ENCODE measurements at regions not wholly inside any gene's neighbourhood (a gene's known extent, or its start where the extent isn't known, plus 50 kb on each side); places are given as distances from the start of the nearest gene placed in this dataset.

DNA sequence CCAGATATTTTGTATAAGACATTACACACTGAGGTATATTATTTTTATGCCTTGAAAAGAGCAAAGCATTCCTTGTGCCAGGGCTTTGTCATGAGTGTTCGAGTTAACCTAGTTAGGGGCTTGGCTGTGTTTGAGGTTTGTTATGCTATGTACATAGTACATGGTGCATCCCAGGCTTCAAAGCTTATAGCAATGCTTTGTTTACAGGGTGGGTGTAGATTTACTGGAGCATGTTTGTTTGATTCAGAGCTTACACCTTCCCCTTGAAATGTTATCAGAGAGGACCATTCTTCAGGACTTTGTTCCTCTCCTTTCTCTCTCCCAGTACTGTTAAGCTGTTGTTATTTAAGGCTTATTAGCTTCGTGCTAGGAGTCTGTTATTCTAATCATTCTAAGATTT is 738.7 kb upstream of the LRRTM4 start (continued):
- TF ChIP-seq, protein P1, sequence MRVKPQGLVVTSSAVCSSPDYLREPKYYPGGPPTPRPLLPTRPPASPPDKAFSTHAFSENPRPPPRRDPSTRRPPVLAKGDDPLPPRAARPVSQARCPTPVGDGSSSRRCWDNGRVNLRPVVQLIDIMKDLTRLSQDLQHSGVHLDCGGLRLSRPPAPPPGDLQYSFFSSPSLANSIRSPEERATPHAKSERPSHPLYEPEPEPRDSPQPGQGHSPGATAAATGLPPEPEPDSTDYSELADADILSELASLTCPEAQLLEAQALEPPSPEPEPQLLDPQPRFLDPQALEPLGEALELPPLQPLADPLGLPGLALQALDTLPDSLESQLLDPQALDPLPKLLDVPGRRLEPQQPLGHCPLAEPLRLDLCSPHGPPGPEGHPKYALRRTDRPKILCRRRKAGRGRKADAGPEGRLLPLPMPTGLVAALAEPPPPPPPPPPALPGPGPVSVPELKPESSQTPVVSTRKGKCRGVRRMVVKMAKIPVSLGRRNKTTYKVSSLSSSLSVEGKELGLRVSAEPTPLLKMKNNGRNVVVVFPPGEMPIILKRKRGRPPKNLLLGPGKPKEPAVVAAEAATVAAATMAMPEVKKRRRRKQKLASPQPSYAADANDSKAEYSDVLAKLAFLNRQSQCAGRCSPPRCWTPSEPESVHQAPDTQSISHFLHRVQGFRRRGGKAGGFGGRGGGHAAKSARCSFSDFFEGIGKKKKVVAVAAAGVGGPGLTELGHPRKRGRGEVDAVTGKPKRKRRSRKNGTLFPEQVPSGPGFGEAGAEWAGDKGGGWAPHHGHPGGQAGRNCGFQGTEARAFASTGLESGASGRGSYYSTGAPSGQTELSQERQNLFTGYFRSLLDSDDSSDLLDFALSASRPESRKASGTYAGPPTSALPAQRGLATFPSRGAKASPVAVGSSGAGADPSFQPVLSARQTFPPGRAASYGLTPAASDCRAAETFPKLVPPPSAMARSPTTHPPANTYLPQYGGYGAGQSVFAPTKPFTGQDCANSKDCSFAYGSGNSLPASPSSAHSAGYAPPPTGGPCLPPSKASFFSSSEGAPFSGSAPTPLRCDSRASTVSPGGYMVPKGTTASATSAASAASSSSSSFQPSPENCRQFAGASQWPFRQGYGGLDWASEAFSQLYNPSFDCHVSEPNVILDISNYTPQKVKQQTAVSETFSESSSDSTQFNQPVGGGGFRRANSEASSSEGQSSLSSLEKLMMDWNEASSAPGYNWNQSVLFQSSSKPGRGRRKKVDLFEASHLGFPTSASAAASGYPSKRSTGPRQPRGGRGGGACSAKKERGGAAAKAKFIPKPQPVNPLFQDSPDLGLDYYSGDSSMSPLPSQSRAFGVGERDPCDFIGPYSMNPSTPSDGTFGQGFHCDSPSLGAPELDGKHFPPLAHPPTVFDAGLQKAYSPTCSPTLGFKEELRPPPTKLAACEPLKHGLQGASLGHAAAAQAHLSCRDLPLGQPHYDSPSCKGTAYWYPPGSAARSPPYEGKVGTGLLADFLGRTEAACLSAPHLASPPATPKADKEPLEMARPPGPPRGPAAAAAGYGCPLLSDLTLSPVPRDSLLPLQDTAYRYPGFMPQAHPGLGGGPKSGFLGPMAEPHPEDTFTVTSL (CRISPR knock-in tag; IDR thresholded peaks at IDR 0.05; ENCODE audit: borderline replicate concordance), result peak; percentile 98
- peak; percentile 75; the same call in 1 of the 2 replicates for TF ChIP-seq ZNF792 (CRISPR knock-in tag; IDR thresholded peaks at IDR 0.05)
- no peak; the same call in 1 of the 2 replicates for TF ChIP-seq RXRA (CRISPR knock-in tag; IDR thresholded peaks at IDR 0.05)
- no peak; the same call in 1 of the 2 replicates for TF ChIP-seq HMG20B (CRISPR knock-in tag; conservative IDR thresholded peaks at IDR 0.05)
- TF ChIP-seq DZIP1 (CRISPR knock-in tag; IDR thresholded peaks at IDR 0.05), result no peak
- no peak for TF ChIP-seq RFX1 (IDR thresholded peaks at IDR 0.05)
- no peak for TF ChIP-seq ZNF256 (CRISPR knock-in tag; conservative IDR thresholded peaks at IDR 0.05)
- TF ChIP-seq SMAD3 (CRISPR knock-in tag; IDR thresholded peaks at IDR 0.05), result peak; percentile 78; the same call in 1 of the 2 replicates
- TF ChIP-seq WIZ (CRISPR knock-in tag; IDR thresholded peaks at IDR 0.05), result no peak
- no peak for TF ChIP-seq ZNF557 (CRISPR knock-in tag; IDR thresholded peaks at IDR 0.05)
- TF ChIP-seq ZNF570 (CRISPR knock-in tag; IDR thresholded peaks at IDR 0.05; ENCODE audit: borderline replicate concordance), result no peak
- no peak for TF ChIP-seq HES4 (CRISPR knock-in tag; IDR thresholded peaks at IDR 0.05; ENCODE audit: borderline replicate concordance)
- no peak for TF ChIP-seq USF2 (IDR thresholded peaks at IDR 0.05; ENCODE audit: low read depth, low read length)
- TF ChIP-seq USF2 (CRISPR knock-in tag; IDR thresholded peaks at IDR 0.05; ENCODE audit: borderline replicate concordance), result no peak
- TF ChIP-seq REST (IDR thresholded peaks at IDR 0.05; ENCODE audit: borderline replicate concordance in 1 of 2, low read depth in 1 of 2, low read length in 2 of 2), result peak in 1 of 2 experiments; percentile 62; a peak in 1 of 4 replicates
- no peak for TF ChIP-seq ZFAT (CRISPR knock-in tag; conservative IDR thresholded peaks at IDR 0.05)
- TF ChIP-seq CCAR2 (optimal IDR thresholded peaks at IDR 0.05; ENCODE audit: low read depth, low read length), result no peak

All from HepG2 (cell line).